ENCODE measurements at regions not wholly inside any gene's neighbourhood (a gene's known extent, or its start where the extent isn't known, plus 50 kb on each side); places are given as distances from the start of the nearest gene placed in this dataset.

GRCh38 chr2:35508601-35509000, 847.0 kb upstream of the CRIM1 start:
- DNase-seq, result no peak
- Mint-ChIP-seq H3K4me3 (ENCODE audit: low read depth, unreplicated experiment) (no peak overlapping the region), H3K36me3 (ENCODE audit: insufficient read depth, unreplicated experiment) (no peaks in the 10 kb centered on the region), H3K4me1 (ENCODE audit: low read depth, unreplicated experiment) (no peaks in the 10 kb centered on the region), H3K27ac (ENCODE audit: unreplicated experiment) (no peak overlapping the region), H3K9me3 (ENCODE audit: low read depth, unreplicated experiment) (peaks cover 4% of the 10 kb centered on the region), H3K27me3 (ENCODE audit: unreplicated experiment) (no peaks in the 10 kb centered on the region)
- intact Hi-C loops (cut with micrococcal nuclease; ENCODE audit: unreplicated experiment), result no loop called here
- no TSS peak for BruUV-seq (replicated peaks)
- TF ChIP-seq CTCF (IDR thresholded peaks at IDR 0.05; ENCODE audit: unreplicated experiment), result no peak
- CTCF ChIA-PET, result no interaction called here

GRCh38 chr2:35504419-35504818, 851.2 kb upstream of the CRIM1 start:
- H3K27ac Mint-ChIP-seq (ENCODE audit: unreplicated experiment), result no peak overlapping the region
- peaks cover 2% of the 10 kb centered on the region for H3K9me3 Mint-ChIP-seq (ENCODE audit: low read depth, unreplicated experiment)
- intact Hi-C loops (cut with micrococcal nuclease; ENCODE audit: unreplicated experiment), result no loop called here
- no peak for TF ChIP-seq CTCF (IDR thresholded peaks at IDR 0.05; ENCODE audit: unreplicated experiment)
- no peaks in the 10 kb centered on the region for H3K4me1 Mint-ChIP-seq (ENCODE audit: low read depth, unreplicated experiment)
- no TSS peak for BruUV-seq (replicated peaks)
- H3K4me3 Mint-ChIP-seq (ENCODE audit: low read depth, unreplicated experiment), result no peak overlapping the region
- no peaks in the 10 kb centered on the region for H3K27me3 Mint-ChIP-seq (ENCODE audit: unreplicated experiment)
- DNase-seq, result no peak
- CTCF ChIA-PET, result no interaction called here
- no peaks in the 10 kb centered on the region for H3K36me3 Mint-ChIP-seq (ENCODE audit: insufficient read depth, unreplicated experiment)

- no peak for TF ChIP-seq CTCF (IDR thresholded peaks at IDR 0.05; ENCODE audit: unreplicated experiment)
- CTCF ChIA-PET, result interaction anchor here (0.5 kb wide), 1 partner anchor 16 kb away, joined by 3 read pairs; no protein-coding TSS in a partner anchor
- H3K36me3 Mint-ChIP-seq (ENCODE audit: insufficient read depth, unreplicated experiment), result no peaks in the 10 kb centered on the region
- no peak for DNase-seq
- peaks cover 2% of the 10 kb centered on the region for H3K9me3 Mint-ChIP-seq (ENCODE audit: low read depth, unreplicated experiment)
- intact Hi-C loops (cut with micrococcal nuclease; ENCODE audit: unreplicated experiment), result no loop called here
- no peak overlapping the region for H3K27ac Mint-ChIP-seq (ENCODE audit: unreplicated experiment)
- H3K4me3 Mint-ChIP-seq (ENCODE audit: low read depth, unreplicated experiment), result no peak overlapping the region
- BruUV-seq (replicated peaks), result no TSS peak
- H3K27me3 Mint-ChIP-seq (ENCODE audit: unreplicated experiment), result no peaks in the 10 kb centered on the region
- H3K4me1 Mint-ChIP-seq (ENCODE audit: low read depth, unreplicated experiment), result no peaks in the 10 kb centered on the region
Observed at GRCh38 chr2:35503738-35504199, 851.8 kb upstream of the CRIM1 start.

GRCh38 chr2:35503311-35503710, 852.3 kb upstream of the CRIM1 start:
- CTCF ChIA-PET, result interaction anchor here (0.5 kb wide), 1 partner anchor 16 kb away, joined by 3 read pairs; no protein-coding TSS in a partner anchor
- Mint-ChIP-seq H3K36me3 (ENCODE audit: insufficient read depth, unreplicated experiment) (no peaks in the 10 kb centered on the region), H3K9me3 (ENCODE audit: low read depth, unreplicated experiment) (peaks cover 2% of the 10 kb centered on the region), H3K4me3 (ENCODE audit: low read depth, unreplicated experiment) (no peak overlapping the region), H3K27ac (ENCODE audit: unreplicated experiment) (no peak overlapping the region), H3K27me3 (ENCODE audit: unreplicated experiment) (no peaks in the 10 kb centered on the region), H3K4me1 (ENCODE audit: low read depth, unreplicated experiment) (no peaks in the 10 kb centered on the region)
- intact Hi-C loops (cut with micrococcal nuclease; ENCODE audit: unreplicated experiment), result no loop called here
- BruUV-seq (replicated peaks), result no TSS peak
- DNase-seq, result no peak
- TF ChIP-seq CTCF (IDR thresholded peaks at IDR 0.05; ENCODE audit: unreplicated experiment), result no peak
